ENCODE measurements at regions not wholly inside any gene's neighbourhood (a gene's known extent, or its start where the extent isn't known, plus 50 kb on each side); places are given as distances from the start of the nearest gene placed in this dataset.

DNA sequence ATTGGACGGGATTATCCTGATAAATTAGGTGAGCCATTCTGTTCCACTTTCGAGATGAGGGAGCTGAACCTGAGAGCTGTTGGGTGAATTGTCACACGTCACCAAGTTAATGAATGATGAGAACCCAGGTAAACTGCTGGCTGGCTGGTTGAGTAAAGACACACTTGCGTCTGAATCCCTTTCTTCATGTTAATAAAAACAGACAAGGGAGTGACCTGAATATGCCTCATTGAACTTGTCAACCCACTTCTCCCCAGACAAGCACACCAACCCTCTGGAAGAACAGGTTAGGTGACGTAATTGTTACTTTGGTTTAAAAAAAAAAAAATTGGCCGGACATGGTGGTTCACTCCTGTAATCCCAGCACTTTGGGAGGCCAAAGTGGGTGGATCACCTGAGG, 400.9 kb upstream of the CDH5 start:
- Histone ChIP-seq H3K27ac (ENCODE audit: low read depth, low read length) (no peak overlapping the region), H4K20me1 (ENCODE audit: insufficient read depth) (no peaks in the 10 kb centered on the region), H3K27me3 (ENCODE audit: insufficient read depth, low read length) (no peaks in the 10 kb centered on the region), H3K4me2 (ENCODE audit: low read length) (no peak overlapping the region), H3K79me2 (ENCODE audit: insufficient read depth, low read length) (no peaks in the 10 kb centered on the region), H3K36me3 (ENCODE audit: control insufficient read depth in 1 of 2, insufficient read depth in 2 of 2, low read length in 2 of 2) (no peaks in the 10 kb centered on the region), H3K4me3 (replicated peaks in 1 of 2; ENCODE audit: low read depth in 1 of 2, low read length in 2 of 2) (no peak overlapping the region), H2AFZ (ENCODE audit: low read depth, low read length, poor library complexity, severe bottlenecking) (no peak overlapping the region), H3K4me1 (ENCODE audit: control insufficient read depth in 1 of 2, insufficient read depth in 2 of 2, low read length in 2 of 2) (no peaks in the 10 kb centered on the region), H3K9me3 (ENCODE audit: control insufficient read depth in 1 of 2, insufficient read depth in 1 of 2, low read depth in 1 of 2, low read length in 2 of 2) (no peaks in the 10 kb centered on the region), H3K9me2 (ENCODE audit: insufficient read depth) (no peaks in the 10 kb centered on the region), H3K9ac (ENCODE audit: low read length) (no peak overlapping the region)
- POLR2A ChIA-PET, result no interaction called here
- BruUV-seq (replicated peaks), result no TSS peak
- DNase-seq (ENCODE audit: low read depth, low spot score), result no peak
- no peak for ATAC-seq
- intact Hi-C loops (cut with micrococcal nuclease), result no loop called here
- RAD21 ChIA-PET (ENCODE audit: low non-redundant PET in 1 of 2, low total read pairs in 2 of 2, uncharacterized antibody in 2 of 2, unreplicated experiment in 2 of 2), result no interaction called here
- TF ChIP-seq EZH2phosphoT487 (IDR thresholded peaks at IDR 0.05; ENCODE audit: borderline replicate concordance) (no peak), POLR2A (IDR thresholded peaks at IDR 0.05; ENCODE audit: borderline replicate concordance, extremely low read depth, insufficient read depth, insufficient read length) (no peak), EZH2 (IDR thresholded peaks at IDR 0.05) (no peak), EGR1 (IDR thresholded peaks at IDR 0.05; ENCODE audit: low read depth) (no peak), ELF1 (IDR thresholded peaks at IDR 0.05; ENCODE audit: borderline replicate concordance, low read depth) (no peak)
- TF ChIP-seq, protein P1, sequence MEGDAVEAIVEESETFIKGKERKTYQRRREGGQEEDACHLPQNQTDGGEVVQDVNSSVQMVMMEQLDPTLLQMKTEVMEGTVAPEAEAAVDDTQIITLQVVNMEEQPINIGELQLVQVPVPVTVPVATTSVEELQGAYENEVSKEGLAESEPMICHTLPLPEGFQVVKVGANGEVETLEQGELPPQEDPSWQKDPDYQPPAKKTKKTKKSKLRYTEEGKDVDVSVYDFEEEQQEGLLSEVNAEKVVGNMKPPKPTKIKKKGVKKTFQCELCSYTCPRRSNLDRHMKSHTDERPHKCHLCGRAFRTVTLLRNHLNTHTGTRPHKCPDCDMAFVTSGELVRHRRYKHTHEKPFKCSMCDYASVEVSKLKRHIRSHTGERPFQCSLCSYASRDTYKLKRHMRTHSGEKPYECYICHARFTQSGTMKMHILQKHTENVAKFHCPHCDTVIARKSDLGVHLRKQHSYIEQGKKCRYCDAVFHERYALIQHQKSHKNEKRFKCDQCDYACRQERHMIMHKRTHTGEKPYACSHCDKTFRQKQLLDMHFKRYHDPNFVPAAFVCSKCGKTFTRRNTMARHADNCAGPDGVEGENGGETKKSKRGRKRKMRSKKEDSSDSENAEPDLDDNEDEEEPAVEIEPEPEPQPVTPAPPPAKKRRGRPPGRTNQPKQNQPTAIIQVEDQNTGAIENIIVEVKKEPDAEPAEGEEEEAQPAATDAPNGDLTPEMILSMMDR (IDR thresholded peaks at IDR 0.05 in 2 of 3, conservative IDR thresholded peaks at IDR 0.05 in 1 of 3; ENCODE audit: borderline replicate concordance in 1 of 3, insufficient read depth in 1 of 3, low read depth in 2 of 3, low read length in 2 of 3), result no peak
- CTCF ChIA-PET, result no interaction called here

DNA sequence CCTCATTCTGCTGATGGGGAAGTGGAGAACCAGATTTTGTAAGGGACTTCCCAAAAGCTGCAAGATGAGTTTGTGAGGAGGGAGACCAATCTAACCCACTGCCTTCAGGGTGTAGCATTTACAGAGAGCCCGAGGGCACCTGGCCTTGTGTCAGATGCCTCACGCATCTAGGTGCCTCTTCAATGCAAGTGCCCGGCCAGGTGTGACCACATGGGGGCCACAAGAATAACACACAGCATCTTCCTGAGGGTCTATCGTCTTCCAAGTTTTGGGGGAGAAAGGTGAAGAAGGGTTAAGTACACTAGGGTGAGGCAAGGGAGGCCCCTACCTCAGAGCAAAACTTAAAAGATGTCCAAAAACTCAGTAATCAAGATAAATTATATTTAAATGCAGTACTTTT, 401.7 kb upstream of the CDH5 start:
- Histone ChIP-seq H3K27ac (ENCODE audit: low read depth, low read length) (no peak overlapping the region), H3K4me1 (ENCODE audit: control insufficient read depth in 1 of 2, insufficient read depth in 2 of 2, low read length in 2 of 2) (no peaks in the 10 kb centered on the region), H3K9me2 (ENCODE audit: insufficient read depth) (no peaks in the 10 kb centered on the region), H3K4me2 (ENCODE audit: low read length) (no peak overlapping the region), H3K9me3 (ENCODE audit: control insufficient read depth in 1 of 2, insufficient read depth in 1 of 2, low read depth in 1 of 2, low read length in 2 of 2) (no peaks in the 10 kb centered on the region), H3K4me3 (replicated peaks in 1 of 2; ENCODE audit: low read depth in 1 of 2, low read length in 2 of 2) (no peak overlapping the region), H3K27me3 (ENCODE audit: insufficient read depth, low read length) (0 out of 2 replicates have a peak, but pooled peaks cover under 1% of the 10 kb centered on the region), H3K79me2 (ENCODE audit: insufficient read depth, low read length) (no peaks in the 10 kb centered on the region), H3K9ac (ENCODE audit: low read length) (no peak overlapping the region), H3K36me3 (ENCODE audit: control insufficient read depth in 1 of 2, insufficient read depth in 2 of 2, low read length in 2 of 2) (no peaks in the 10 kb centered on the region), H2AFZ (ENCODE audit: low read depth, low read length, poor library complexity, severe bottlenecking) (no peak overlapping the region), H4K20me1 (ENCODE audit: insufficient read depth) (no peaks in the 10 kb centered on the region)
- no peak for TF ChIP-seq JUND (IDR thresholded peaks at IDR 0.05)
- TF ChIP-seq SP1 (IDR thresholded peaks at IDR 0.05; ENCODE audit: low read depth), result no peak
- TF ChIP-seq, protein P1 (IDR thresholded peaks at IDR 0.05 in 2 of 3, conservative IDR thresholded peaks at IDR 0.05 in 1 of 3; ENCODE audit: borderline replicate concordance in 1 of 3, insufficient read depth in 1 of 3, low read depth in 2 of 3, low read length in 2 of 3), result peak in 2 of 3 experiments; percentile 17 to 33; a peak in 1 of 6 replicates
- no TSS peak for BruUV-seq (replicated peaks)
- POLR2A ChIA-PET, result no interaction called here
- RAD21 ChIA-PET (ENCODE audit: low non-redundant PET in 1 of 2, low total read pairs in 2 of 2, uncharacterized antibody in 2 of 2, unreplicated experiment in 2 of 2), result no interaction called here
- ATAC-seq, result no peak
- no peak for DNase-seq (ENCODE audit: low read depth, low spot score)
- intact Hi-C loops (cut with micrococcal nuclease), result no loop called here
- CTCF ChIA-PET, result no interaction called here
